IMR-90 (cell line): ENCODE measurements at regions not wholly inside any gene's neighbourhood (a gene's known extent, or its start where the extent isn't known, plus 50 kb on each side); places are given as distances from the start of the nearest gene placed in this dataset.

Source experiments
- ATAC-seq: fragments of 200-7000 bp; cut with Tn5 transposase; 2 replicates; pipeline ENCODE4 v1.9.1; 2020; ENCODE audit warnings: low read depth, mild to moderate bottlenecking, moderate library complexity
- BruUV-seq: library from RNA; stranded (reverse); fragments of 400-500 nt; replicated peaks from 2 replicates; lab custom pipeline; 2021; lab: Mats Ljungman, UMichigan
- CTCF ChIA-PET: fragments of 300-600 bp; formaldehyde crosslinking; extraction: SDS; loops from one replicate; lab custom pipeline; 2021; ENCODE audit warnings: antibody characterized with exemption; lab: Yijun Ruan, JAX
- POLR2A ChIA-PET: fragments of 300-600 bp; sonication (Branson Sonifier 250); formaldehyde crosslinking; loops from one replicate; lab custom pipeline; 2022; ENCODE audit warnings: antibody characterized with exemption; ENCODE audit not compliant: unreplicated experiment; lab: Charles Lee
- DNase-seq: peaks from one replicate; pipeline ENCODE4 v3.0.0; 2013
- H2AFZ ChIP-seq: replicated peaks from 2 replicates; pipeline ENCODE3; 2013; ENCODE audit warnings: low read length, mild to moderate bottlenecking; ENCODE audit not compliant: poor library complexity
- H2AK5ac ChIP-seq: 2 replicates; pipeline ENCODE4 v1.6.1; 2013; ENCODE audit warnings: low read depth, low read length, inconsistent platforms
- H2AK9ac ChIP-seq: replicated peaks from 2 replicates; pipeline ENCODE3; 2013; ENCODE audit warnings: mild to moderate bottlenecking, low read depth, low read length, moderate library complexity; ENCODE audit not compliant: poor library complexity
- H2BK120ac ChIP-seq: 2 replicates; pipeline ENCODE4 v1.6.1; 2013; ENCODE audit warnings: low read depth, low read length, inconsistent platforms
- H2BK15ac ChIP-seq: 3 replicates; pipeline ENCODE4 v1.6.1; 2013; ENCODE audit warnings: low read depth, low read length, inconsistent platforms
- H2BK20ac ChIP-seq: 2 replicates; pipeline ENCODE4 v1.6.1; 2013; ENCODE audit warnings: low read depth, mild to moderate bottlenecking, inconsistent platforms, low read length, moderate library complexity
- H2BK5ac ChIP-seq: 2 replicates; pipeline ENCODE4 v1.6.1; 2013; ENCODE audit warnings: mild to moderate bottlenecking, low read depth, low read length, inconsistent platforms; ENCODE audit not compliant: poor library complexity, severe bottlenecking
- H3K14ac ChIP-seq: replicated peaks from 2 replicates; pipeline ENCODE4 v1.6.1; 2013; ENCODE audit warnings: low read depth, low read length, inconsistent platforms
- H3K18ac ChIP-seq: 2 replicates; pipeline ENCODE4 v1.6.1; 2013; ENCODE audit warnings: low read depth, low read length, control low read depth
- H3K23ac ChIP-seq: 2 replicates; pipeline ENCODE4 v1.6.1; 2013; ENCODE audit warnings: low read depth, low read length, inconsistent platforms
- H3K27ac ChIP-seq: 2 replicates; pipeline ENCODE4 v1.5.1; 2013; ENCODE audit warnings: mild to moderate bottlenecking, control low read depth, low read length; ENCODE audit not compliant: insufficient read depth
- H3K27me3 ChIP-seq: 2 replicates; pipeline ENCODE4 v1.6.1; 2013; ENCODE audit warnings: low read length; ENCODE audit not compliant: control insufficient read depth, insufficient read depth
- H3K36me3 ChIP-seq: 2 replicates; pipeline ENCODE4 v1.6.1; 2013; ENCODE audit warnings: low read length, mixed read lengths; ENCODE audit not compliant: control insufficient read depth, insufficient read depth
- H3K4ac ChIP-seq: 2 replicates; pipeline ENCODE4 v1.6.1; 2013; ENCODE audit warnings: low read depth, low read length, inconsistent platforms
- H3K4me1 ChIP-seq: 2 replicates; pipeline ENCODE4 v1.6.1; 2013; ENCODE audit warnings: low read length, mixed read lengths; ENCODE audit not compliant: control insufficient read depth, insufficient read depth
- H3K4me2 ChIP-seq: 2 replicates; pipeline ENCODE4 v1.6.1; 2013; ENCODE audit warnings: low read depth, mild to moderate bottlenecking, control low read depth, low read length, moderate library complexity
- H3K4me3 ChIP-seq: 2 replicates; pipeline ENCODE4 v1.5.1; 2013; ENCODE audit warnings: low read depth, mild to moderate bottlenecking, control low read depth, low read length, moderate library complexity; ENCODE audit not compliant: insufficient read depth
- H3K56ac ChIP-seq: 2 replicates; pipeline ENCODE4 v1.6.1; 2013; ENCODE audit warnings: low read length, inconsistent platforms; ENCODE audit not compliant: insufficient read depth; ENCODE audit errors: extremely low read depth
- H3K79me1 ChIP-seq, 2 experiments: 2 replicates each; pipeline ENCODE4 v1.6.1; 2013; ENCODE audit warnings: low read length in 2 of 2, inconsistent platforms in 1 of 2, low read depth in 1 of 2
- H3K9ac ChIP-seq: 2 replicates; pipeline ENCODE4 v1.6.1; 2013; ENCODE audit warnings: low read depth, low read length, control low read depth
- H3K9me1 ChIP-seq: 2 replicates; pipeline ENCODE4 v1.6.1; 2013; ENCODE audit warnings: low read length, inconsistent platforms; ENCODE audit not compliant: insufficient read depth
- H3K9me3 ChIP-seq: 2 replicates; pipeline ENCODE4 v1.6.1; 2013; ENCODE audit warnings: low read length; ENCODE audit not compliant: control insufficient read depth, insufficient read depth
- H4K20me1 ChIP-seq: 2 replicates; pipeline ENCODE4 v1.6.1; 2013; ENCODE audit warnings: low read length, inconsistent platforms; ENCODE audit not compliant: insufficient read depth
- H4K5ac ChIP-seq: 2 replicates; pipeline ENCODE4 v1.6.1; 2013; ENCODE audit warnings: mild to moderate bottlenecking, low read depth, low read length, control low read depth
- H4K8ac ChIP-seq, 2 experiments: 2 replicates each; pipeline ENCODE4 v1.6.1; 2013; ENCODE audit warnings: low read depth in 2 of 2, low read length in 2 of 2, control low read depth in 1 of 2, inconsistent platforms in 1 of 2
- H4K91ac ChIP-seq: 2 replicates; pipeline ENCODE4 v1.6.1; 2013; ENCODE audit warnings: low read depth, low read length, inconsistent platforms; ENCODE audit not compliant: insufficient read depth
- RAD21 ChIP-seq: IDR thresholded peaks from 2 replicates; pipeline ENCODE4 v1.6.1; 2012; ENCODE audit warnings: low read length, improper control_type of control experiment
- WGBS, 2 experiments: methylation state at CpG; one replicate each; pipeline versions ENCODE4 v1.1.5 to v1.1.7; 2013; ENCODE audit warnings: missing lambda C conversion rate in 2 of 2; ENCODE audit not compliant: insufficient read length in 1 of 2; ENCODE audit errors: extremely low coverage in 2 of 2; 5-methylcytosine and 5-hydroxymethylcytosine counted together
- dilution Hi-C: fragments of 300-500 bp; cut with HindIII; formaldehyde crosslinking; loops from one replicate; pipeline ENCODE4 v1.14.3; 2018; ENCODE audit warnings: low sequenced_read_pairs; ENCODE audit not compliant: unreplicated experiment
- in situ Hi-C: fragments of 300-500 bp; cut with MboI; formaldehyde crosslinking; loops from 3 replicates; pipeline ENCODE4 v1.14.3; 2019; ENCODE audit warnings: low sequenced_read_pairs, inconsistent platforms, mixed read lengths
- intact Hi-C: fragments of 100-400 bp; cut with micrococcal nuclease; formaldehyde crosslinking; loops from 2 replicates; pipeline ENCODE4 v1.10.0; 2022

DNA sequence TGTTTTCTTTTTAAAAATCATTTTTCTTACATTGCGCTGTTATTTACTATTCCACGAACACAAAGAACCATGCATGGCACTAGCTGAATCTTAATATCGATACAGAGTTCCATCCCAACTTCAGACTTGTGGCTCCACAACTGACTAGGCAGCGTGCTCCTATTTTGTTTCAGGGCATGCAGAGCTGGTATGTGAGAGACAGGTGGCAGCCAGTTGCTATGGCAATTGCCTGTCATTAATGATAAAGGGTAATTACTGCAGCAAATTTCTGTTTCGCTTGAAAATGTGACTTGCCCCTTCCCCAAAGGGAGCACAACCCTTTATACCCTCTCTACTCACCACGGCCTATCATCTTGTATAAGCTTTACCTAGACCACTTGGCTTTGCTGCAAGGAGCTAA is 113.1 kb upstream of the G2E3 start:
- no peak overlapping the region for H3K4ac ChIP-seq
- no peak overlapping the region for H3K9ac ChIP-seq
- ChIA-PET CTCF (no interaction called here), POLR2A (no interaction called here)
- no peaks in the 10 kb centered on the region for H3K79me1 ChIP-seq
- peaks cover 3% of the 10 kb centered on the region; the same call in 1 of the 2 replicates for H3K4me1 ChIP-seq
- BruUV-seq, result no TSS peak
- ATAC-seq, result no peak
- no peaks in the 10 kb centered on the region for H3K36me3 ChIP-seq
- H3K27me3 ChIP-seq, result peaks cover 5% of the 10 kb centered on the region
- H2AK9ac ChIP-seq, result no peak overlapping the region
- WGBS, 2 experiments, result no CpG with 5 or more reads among the region's 6 CpGs
- TF ChIP-seq RAD21, result no peak
- no peak overlapping the region for H4K91ac ChIP-seq
- no peak for DNase-seq
- H3K23ac ChIP-seq, result no peak overlapping the region
- no peak overlapping the region for H3K14ac ChIP-seq
- no peak overlapping the region for H2BK20ac ChIP-seq
- H2BK120ac ChIP-seq, result no peak overlapping the region
- dilution Hi-C loops (no loop called here), in situ Hi-C loops (no loop called here), intact Hi-C loops (no loop called here)
- no peaks in the 10 kb centered on the region for H3K9me1 ChIP-seq
- H4K5ac ChIP-seq, result no peak overlapping the region
- H2BK15ac ChIP-seq, result no peak overlapping the region
- H4K8ac ChIP-seq, result no peak overlapping the region
- H3K4me2 ChIP-seq, result no peak overlapping the region
- H2AFZ ChIP-seq, result no peak overlapping the region
- H3K4me3 ChIP-seq, result no peak overlapping the region
- H3K56ac ChIP-seq, result no peak overlapping the region
- H2AK5ac ChIP-seq, result no peak overlapping the region
- H3K9me3 ChIP-seq, result no peaks in the 10 kb centered on the region
- H3K27ac ChIP-seq, result no peak overlapping the region
- H2BK5ac ChIP-seq, result no peak overlapping the region
- no peaks in the 10 kb centered on the region for H4K20me1 ChIP-seq
- H3K18ac ChIP-seq, result no peak overlapping the region
